Umbilical cord (tissue), 1 donor: ENCODE measurements at regions not wholly inside any gene's neighbourhood (a gene's known extent, or its start where the extent isn't known, plus 50 kb on each side); places are given as distances from the start of the nearest gene placed in this dataset.

ENCODE experiments used
- DNase-seq: peaks from one replicate; pipeline ENCODE4 v3.0.0-alpha.2; 2015; ENCODE audit warnings: low spot score

DNA sequence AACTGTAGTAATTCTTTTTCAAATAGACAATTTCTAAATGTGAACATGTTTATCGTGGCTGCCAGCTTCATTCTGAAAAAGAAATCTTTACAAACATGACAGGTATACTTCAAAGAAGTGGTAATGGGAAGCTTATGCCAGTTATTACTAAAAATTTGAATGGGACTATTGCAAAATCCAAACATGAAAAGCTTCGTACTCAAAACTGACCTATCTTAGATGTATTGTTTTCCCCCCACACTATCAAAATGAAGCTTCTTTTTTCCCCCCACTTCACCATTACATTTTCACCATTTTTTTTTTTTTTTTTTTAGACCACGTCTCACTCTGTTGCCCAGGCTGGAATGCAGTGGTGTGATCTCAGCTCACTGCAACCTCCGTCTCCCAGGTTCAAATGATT, 50.4 kb upstream of the SERTAD2 start:
- no peak for DNase-seq

- no peak for DNase-seq
Observed at GRCh38 chr2:64704996-64705395, 51.3 kb upstream of the SERTAD2 start.

DNA sequence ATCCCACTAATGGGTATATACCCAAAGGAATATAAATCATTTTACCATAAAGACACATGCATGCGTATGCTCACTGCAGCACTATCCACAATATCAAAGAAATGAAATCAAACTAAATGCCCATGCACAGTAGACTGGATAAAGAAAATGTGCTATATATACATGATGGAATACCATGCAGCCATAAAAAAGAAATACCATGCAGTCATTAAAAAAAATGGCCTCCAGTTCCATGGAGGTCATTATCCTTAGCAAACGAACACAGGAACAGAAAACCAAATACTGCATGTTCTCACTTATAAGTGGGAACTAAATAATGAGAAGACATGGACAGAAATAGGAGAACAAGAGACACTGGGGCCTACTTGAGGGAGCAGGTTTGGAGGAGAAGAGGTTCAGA, 53.6 kb upstream of the SERTAD2 start:
- DNase-seq = no peak

DNA sequence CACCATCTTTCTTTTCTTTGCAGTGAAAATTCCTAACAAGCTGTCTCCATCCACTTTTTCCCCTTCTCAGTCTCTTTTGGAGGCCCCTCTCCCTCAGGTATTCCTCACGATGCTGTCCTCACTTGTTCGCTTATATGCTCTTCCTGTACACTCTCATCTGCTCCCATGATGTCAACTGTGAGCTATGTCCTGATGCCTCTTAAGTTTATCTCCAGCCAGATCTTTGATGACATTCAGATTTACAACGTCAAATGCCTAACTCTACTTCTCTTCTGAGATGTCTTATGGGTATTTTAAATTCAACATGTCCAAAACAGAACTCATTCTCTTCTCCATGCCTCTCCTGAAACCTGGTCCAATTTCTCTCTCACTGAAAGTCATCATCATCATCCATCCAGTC, 55.1 kb upstream of the SERTAD2 start:
- no peak for DNase-seq

GRCh38 chr2:64711252-64711800, 57.6 kb upstream of the SERTAD2 start:
- peak; percentile 42 for DNase-seq

- DNase-seq = no peak
Observed at GRCh38 chr2:64713686-64714085, 60.0 kb upstream of the SERTAD2 start.

DNA sequence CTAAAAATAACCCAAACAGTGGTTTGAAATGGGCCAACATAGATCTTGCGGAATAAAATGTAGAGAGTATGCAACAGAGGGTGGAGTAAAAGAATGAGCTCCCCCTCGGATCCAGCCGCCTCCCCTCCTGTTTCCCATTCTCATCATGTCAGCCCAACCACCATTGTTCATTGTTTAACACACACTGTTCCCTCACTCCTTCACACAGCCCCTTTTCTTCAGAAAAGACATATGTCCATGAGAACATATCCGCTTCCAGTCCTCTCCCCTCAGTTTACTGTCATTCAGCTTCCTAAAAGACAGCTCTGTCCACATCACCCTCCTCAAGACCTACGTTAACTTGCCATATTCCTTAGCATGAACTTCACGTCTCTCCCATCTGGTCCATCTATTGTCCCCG, 62.9 kb upstream of the SERTAD2 start:
- DNase-seq = no peak

DNA sequence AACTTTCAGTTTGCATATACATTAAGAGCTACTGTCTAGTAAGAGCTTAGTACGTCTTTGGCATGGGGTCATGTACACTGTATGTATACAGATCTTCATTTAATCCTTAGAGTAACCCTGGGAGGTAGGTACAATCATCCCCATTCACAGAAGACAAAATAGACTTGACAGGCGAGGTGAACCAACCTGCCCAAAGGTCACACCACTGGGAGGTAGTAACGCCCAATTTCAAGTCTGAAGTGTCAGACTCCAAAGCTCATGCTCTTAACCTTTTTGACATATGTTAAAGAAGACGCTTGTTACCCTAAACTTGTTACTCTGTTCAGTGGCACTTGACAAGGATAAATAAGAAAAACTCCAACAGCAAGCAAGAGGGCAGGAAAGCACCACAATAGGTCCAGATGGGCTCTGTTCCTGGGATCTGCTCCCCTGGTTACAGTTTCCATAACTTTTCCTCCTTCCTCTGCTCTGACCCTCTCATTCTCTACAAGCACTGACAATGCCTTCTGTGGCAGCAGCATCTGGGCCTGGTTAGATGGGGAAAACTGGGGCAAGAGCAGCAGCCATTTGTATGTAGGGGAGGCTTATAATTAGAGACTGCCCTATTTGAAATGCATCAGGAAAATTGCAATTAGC, 64.7 kb upstream of the SERTAD2 start:
- no peak for DNase-seq

GRCh38 chr2:64720535-64721319, 67.0 kb upstream of the SERTAD2 start:
- DNase-seq = no peak

GRCh38 chr2:64721320-64721623, 67.6 kb upstream of the SERTAD2 start:
- DNase-seq = no peak

GRCh38 chr2:64722291-64723044, 68.8 kb upstream of the SERTAD2 start:
- DNase-seq = no peak

DNA sequence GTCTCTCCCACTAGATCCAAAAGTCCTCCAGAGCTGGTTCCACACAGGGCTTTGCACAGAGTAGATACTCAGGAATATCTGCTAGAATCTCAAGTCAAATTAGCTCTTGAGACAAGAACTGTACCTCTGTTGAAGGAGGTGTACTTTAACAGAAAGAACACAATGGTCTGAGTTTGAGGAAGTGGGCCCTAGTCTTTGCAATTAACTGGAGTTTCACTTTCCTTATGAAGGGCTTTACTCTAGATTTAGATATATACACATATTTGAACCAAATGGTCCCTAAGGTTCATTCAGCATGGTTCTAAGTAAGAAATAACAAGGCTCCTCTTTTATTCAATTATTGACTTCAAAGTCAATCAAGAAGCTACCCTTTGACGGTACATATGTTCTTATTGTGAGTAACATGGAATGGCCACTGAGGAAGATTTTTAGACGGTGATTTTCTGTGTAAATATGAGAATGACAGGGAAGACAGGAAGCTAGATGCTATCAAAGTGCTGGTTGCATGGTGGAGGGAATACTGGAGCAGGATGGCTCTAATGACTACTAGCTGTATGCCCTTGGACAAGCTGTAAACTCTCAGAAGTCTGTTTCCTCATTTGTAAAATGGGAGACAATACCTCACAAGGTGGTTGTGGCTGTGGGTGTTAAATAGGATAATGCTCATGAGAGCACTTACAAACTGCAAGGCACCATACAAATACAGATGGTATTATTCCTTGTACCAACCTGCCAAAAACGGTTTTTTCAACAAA, 73.5 kb upstream of the SERTAD2 start:
- DNase-seq = no peak

DNA sequence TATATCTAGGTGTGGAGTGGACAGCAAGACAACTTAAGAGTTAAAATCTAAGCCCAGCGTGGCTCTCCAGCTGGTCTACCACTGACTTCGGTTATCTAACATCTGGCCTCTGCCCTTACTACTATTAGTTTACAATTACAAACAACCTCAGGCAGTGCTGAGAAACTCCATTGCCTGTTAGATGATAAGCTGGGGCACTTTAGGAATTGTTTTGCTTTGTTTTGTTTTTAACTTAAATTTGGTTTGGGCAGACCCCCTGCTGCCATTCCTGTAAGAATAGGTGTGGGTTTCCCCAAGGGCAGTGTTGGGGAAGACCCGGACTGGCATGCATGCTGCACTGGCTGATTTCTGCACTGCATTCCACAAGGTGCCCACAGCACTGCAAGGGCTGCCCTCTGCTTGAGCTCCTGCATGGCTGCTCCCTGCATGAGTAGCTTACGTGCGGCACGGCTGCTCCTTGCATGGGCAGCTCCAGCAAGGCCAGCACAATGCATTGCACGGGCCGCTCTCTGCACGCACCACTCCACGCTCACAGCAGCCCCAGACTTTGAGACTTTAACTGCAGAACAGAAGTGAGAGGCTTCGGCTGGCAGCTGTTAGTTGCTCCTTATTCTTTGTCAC, 74.2 kb upstream of the SERTAD2 start:
- no peak for DNase-seq

DNA sequence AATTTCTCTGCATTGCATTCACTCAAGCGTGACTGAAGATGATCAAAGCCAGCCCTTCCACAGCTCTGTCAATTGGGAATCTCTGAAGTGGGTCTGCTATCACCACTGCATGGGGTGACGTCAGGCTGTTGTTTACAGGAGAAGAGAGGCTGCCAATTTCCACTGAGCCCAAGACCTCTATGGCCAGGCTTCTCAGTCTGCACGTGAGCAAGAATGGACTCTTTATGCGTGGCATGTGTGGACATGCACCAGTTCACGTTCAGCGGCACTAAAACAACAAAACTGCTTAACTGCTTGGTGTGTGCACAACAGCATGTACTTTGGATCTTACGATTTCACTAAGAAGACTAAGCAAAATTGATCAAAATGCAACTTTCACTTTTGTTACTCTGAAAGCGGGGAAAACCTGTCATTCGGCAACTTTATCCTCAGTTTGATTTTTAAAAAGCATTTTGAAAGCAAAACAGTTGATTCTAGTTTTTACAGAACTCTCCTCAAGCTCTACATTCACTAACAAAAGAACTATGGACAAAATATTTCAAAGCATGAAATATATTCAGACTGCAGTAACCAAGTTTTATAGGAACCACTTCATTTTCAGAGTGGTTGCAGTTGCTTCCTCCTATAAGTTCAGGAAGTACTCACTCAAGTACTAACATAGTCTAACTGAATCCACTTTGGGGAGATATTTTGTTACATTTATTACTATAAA, 77.0 kb upstream of the SERTAD2 start:
- peak; percentile 64 for DNase-seq

DNA sequence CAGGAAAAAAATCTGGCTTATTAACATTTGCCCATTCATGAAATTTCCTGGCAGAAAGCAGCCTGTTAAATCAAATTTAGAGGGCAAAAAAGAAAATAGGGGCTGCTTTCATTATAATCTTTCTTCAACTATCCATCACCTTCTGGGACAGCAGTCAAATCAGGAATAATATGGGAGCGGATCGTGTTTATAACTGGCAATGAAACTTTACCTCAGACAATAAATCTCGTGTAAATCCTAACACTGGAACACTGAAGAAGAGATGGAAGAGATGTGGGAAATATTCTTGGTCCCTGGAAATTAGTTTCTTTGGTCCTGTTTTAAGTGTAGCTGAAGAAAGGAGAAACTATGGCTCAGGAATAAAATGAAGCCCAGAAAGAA, 77.5 kb upstream of the SERTAD2 start:
- DNase-seq = no peak

DNA sequence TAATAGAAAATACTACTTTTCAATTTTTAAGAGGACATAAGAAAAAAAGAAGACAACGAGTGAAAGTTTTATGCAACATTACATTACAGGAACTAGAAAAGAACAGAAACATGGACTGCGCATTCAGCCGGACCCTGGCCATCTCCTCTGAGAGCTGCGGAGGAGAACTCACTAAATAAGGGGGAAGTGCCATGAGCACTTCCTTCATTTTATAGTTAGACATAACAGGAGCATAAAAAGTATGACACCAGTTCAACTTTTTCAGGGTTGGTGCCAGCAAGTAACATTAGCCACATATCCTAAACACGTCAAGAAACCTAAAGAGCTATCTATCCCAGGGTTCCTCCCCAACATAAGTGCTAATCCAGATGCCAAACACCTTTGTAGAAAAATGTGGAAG, 78.0 kb upstream of the SERTAD2 start:
- no peak for DNase-seq

DNA sequence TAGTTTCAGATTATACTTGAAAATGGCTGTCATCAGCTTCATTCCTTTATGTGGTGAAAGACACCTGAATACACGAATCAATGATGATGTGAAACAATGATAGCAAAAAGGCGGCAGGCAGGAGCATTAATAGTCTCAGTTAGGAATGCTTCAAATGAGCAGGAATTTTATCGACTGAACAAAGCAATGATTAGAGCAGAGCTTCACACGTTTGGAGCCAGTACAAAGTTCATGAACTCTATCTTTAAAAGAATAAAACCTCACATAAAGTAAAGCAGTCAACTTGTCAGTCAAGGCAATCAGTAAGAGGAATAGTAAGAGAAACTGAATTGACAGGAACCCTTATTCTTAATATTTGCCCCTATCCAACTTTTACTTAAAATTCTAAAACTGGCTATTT, 78.4 kb upstream of the SERTAD2 start:
- no peak for DNase-seq

DNA sequence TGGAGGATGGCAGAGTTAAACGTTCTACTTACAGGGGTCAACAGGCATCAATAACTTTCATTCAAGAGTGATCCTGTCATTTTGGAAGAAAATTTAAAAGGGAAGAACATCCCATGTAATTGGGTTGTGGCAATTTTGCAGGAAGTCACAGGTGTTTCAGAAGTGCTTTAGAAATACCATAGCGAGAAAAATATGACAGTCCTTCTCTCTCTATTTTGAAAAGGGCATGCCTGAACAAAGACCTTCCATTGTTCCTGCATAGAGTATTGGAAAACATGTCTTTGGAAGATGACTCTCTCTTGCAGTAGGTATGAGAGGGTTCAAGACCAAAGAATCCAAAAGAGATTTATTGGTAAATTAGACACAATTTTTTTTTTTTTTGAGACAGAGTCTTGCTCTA, 81.8 kb upstream of the SERTAD2 start:
- DNase-seq = no peak

DNA sequence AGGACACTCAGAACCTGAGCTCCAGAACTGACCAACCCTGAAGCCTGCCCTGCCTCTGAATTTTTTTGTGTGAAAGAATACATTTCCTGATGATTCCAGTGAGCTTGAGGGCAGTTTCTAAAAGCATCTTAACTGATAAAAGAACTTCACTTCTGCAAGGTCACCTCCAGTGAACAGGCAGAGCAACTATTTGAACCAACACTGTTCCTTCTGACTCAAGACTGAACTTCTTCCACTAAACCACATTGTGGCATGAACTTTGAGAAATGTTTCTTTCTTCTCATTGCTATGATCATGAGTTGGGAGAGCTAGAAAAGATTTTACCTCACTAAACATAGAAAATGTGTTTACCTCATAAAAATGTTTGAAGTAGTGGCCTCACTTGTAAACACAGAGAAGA, 83.8 kb upstream of the SERTAD2 start:
- no peak for DNase-seq

- DNase-seq = no peak
Observed at GRCh38 chr2:64738026-64738425, 84.3 kb upstream of the SERTAD2 start.

GRCh38 chr2:64742678-64743077, 89.0 kb upstream of the SERTAD2 start:
- DNase-seq = no peak
